ENCODE measurements at regions not wholly inside any gene's neighbourhood (a gene's known extent, or its start where the extent isn't known, plus 50 kb on each side); places are given as distances from the start of the nearest gene placed in this dataset.

DNA sequence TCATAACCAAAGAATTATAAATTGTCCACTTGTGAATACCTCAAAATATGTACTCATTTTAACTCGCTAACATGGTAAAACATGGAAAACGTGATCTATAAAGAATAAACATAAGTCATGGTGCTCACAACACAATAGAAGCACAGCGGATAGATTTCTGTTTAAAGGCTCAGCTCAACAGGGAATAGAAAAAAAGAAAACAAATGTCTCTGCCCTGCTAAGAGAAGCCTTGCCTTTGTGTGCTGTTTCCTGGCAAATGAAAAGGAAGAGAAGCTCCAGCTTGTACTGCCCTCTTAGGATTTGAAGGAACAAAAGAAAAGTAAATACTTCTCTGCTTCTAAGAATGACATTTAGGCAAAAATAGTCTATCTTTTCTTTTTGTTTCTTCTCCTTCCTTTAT, 121.0 kb upstream of the KRR1 start:
- TF ChIP-seq TAF1 (IDR thresholded peaks at IDR 0.05; ENCODE audit: borderline replicate concordance, insufficient read depth, low read length), result no peak
- no peak for TF ChIP-seq SIN3A (IDR thresholded peaks at IDR 0.05; ENCODE audit: borderline replicate concordance, insufficient read depth, low read length)
- TF ChIP-seq FOXP2 (optimal IDR thresholded peaks at IDR 0.05; ENCODE audit: borderline replicate concordance, extremely low read depth, extremely low read length, insufficient read depth), result no peak
- no peak for TF ChIP-seq POLR2AphosphoS5 (IDR thresholded peaks at IDR 0.05; ENCODE audit: low read depth, low read length)

DNA sequence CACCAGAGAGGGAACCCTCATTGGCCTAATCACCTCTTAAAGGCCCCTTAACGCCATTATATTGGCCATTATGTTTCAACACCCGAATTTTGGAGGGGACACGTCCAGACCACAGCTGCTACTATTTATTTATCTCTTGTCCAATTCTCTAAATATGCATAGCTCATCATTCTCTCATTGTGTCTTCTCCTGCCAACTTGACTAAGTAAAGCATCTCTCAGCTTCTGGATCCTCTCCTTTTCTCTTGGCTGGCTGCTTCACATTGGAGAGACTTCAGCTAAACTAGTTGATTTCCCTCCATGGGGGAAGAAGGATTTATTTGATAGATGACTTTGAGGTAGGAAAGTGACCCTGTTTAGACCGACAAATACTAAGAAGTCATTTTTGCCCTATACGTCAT, 120.4 kb upstream of the KRR1 start:
- TF ChIP-seq FOXP2 (optimal IDR thresholded peaks at IDR 0.05; ENCODE audit: borderline replicate concordance, extremely low read depth, extremely low read length, insufficient read depth) (no peak), SIN3A (IDR thresholded peaks at IDR 0.05; ENCODE audit: borderline replicate concordance, insufficient read depth, low read length) (no peak), POLR2AphosphoS5 (IDR thresholded peaks at IDR 0.05; ENCODE audit: low read depth, low read length) (no peak), TAF1 (IDR thresholded peaks at IDR 0.05; ENCODE audit: borderline replicate concordance, insufficient read depth, low read length) (no peak)
- TF ChIP-seq, protein P1, sequence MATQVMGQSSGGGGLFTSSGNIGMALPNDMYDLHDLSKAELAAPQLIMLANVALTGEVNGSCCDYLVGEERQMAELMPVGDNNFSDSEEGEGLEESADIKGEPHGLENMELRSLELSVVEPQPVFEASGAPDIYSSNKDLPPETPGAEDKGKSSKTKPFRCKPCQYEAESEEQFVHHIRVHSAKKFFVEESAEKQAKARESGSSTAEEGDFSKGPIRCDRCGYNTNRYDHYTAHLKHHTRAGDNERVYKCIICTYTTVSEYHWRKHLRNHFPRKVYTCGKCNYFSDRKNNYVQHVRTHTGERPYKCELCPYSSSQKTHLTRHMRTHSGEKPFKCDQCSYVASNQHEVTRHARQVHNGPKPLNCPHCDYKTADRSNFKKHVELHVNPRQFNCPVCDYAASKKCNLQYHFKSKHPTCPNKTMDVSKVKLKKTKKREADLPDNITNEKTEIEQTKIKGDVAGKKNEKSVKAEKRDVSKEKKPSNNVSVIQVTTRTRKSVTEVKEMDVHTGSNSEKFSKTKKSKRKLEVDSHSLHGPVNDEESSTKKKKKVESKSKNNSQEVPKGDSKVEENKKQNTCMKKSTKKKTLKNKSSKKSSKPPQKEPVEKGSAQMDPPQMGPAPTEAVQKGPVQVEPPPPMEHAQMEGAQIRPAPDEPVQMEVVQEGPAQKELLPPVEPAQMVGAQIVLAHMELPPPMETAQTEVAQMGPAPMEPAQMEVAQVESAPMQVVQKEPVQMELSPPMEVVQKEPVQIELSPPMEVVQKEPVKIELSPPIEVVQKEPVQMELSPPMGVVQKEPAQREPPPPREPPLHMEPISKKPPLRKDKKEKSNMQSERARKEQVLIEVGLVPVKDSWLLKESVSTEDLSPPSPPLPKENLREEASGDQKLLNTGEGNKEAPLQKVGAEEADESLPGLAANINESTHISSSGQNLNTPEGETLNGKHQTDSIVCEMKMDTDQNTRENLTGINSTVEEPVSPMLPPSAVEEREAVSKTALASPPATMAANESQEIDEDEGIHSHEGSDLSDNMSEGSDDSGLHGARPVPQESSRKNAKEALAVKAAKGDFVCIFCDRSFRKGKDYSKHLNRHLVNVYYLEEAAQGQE (IDR thresholded peaks at IDR 0.05; ENCODE audit: insufficient read depth in 1 of 2, low read depth in 2 of 2, low read length in 2 of 2), result no peak

DNA sequence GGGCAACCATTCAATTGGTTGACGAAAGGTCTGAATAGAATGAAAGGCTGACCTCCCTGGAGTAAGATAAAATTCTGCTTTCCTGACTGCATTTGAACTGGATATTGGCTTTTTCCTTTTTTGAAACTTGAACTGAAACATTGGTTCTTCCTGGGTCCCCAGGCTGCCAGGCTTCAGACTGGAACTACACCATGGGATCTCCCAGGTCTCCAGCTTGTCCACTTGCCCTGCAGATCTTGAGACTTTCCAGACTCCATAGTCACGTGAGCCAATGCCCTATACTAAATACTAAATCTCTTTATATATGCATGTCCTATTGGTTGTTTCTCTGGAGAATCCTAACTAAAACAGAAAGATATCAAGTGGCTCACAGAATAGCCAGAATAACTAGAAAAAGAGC, 118.7 kb upstream of the KRR1 start:
- TF ChIP-seq POLR2AphosphoS5 (IDR thresholded peaks at IDR 0.05; ENCODE audit: low read depth, low read length) (no peak), FOXP2 (optimal IDR thresholded peaks at IDR 0.05; ENCODE audit: borderline replicate concordance, extremely low read depth, extremely low read length, insufficient read depth) (no peak), SIN3A (IDR thresholded peaks at IDR 0.05; ENCODE audit: borderline replicate concordance, insufficient read depth, low read length) (no peak), TAF1 (IDR thresholded peaks at IDR 0.05; ENCODE audit: borderline replicate concordance, insufficient read depth, low read length) (no peak)
- TF ChIP-seq, protein P1 (IDR thresholded peaks at IDR 0.05; ENCODE audit: insufficient read depth in 1 of 2, low read depth in 2 of 2, low read length in 2 of 2), result no peak

DNA sequence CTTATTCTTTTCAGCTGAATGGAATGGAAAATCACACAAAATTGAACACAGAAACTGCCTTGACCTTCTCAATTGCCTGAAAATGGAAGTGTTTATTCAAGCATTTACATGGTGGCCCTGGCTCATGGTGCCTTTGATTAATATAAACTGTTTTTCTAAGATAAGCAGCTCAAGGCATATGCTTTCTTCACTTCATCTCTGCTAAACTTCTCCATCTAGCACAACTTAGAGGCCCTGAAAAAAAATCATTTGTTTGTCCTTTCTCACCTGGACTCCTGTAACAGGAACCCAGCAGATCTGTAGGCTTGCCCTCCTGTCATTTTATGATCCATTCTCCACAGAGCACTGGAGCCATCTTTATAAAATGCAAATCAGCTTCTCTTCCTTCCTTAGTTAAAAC, 117.5 kb upstream of the KRR1 start:
- TF ChIP-seq FOXP2 (optimal IDR thresholded peaks at IDR 0.05; ENCODE audit: borderline replicate concordance, extremely low read depth, extremely low read length, insufficient read depth) (no peak), SIN3A (IDR thresholded peaks at IDR 0.05; ENCODE audit: borderline replicate concordance, insufficient read depth, low read length) (no peak), TAF1 (IDR thresholded peaks at IDR 0.05; ENCODE audit: borderline replicate concordance, insufficient read depth, low read length) (no peak), POLR2AphosphoS5 (IDR thresholded peaks at IDR 0.05; ENCODE audit: low read depth, low read length) (no peak)
- TF ChIP-seq, protein P1 (IDR thresholded peaks at IDR 0.05; ENCODE audit: insufficient read depth in 1 of 2, low read depth in 2 of 2, low read length in 2 of 2), result no peak

DNA sequence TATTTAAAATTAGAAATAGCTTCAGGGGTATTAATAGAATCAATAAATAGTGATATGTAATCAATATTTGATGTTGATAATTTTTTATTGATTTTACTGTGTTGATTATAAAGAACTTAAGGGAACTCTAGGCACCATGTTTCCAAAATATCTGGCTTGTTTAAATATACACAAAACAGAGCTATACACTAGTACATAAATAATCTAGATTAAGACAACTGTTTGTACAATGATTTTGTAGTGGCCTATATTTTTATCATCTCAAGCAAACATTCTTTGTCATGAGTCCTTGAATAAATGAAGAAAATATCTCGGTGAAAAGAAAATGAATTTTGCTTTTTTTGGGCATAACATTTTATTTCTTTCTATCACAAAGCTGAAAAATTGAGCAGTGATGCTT, 117.1 kb upstream of the KRR1 start:
- TF ChIP-seq SIN3A (IDR thresholded peaks at IDR 0.05; ENCODE audit: borderline replicate concordance, insufficient read depth, low read length) (no peak), POLR2AphosphoS5 (IDR thresholded peaks at IDR 0.05; ENCODE audit: low read depth, low read length) (no peak), TAF1 (IDR thresholded peaks at IDR 0.05; ENCODE audit: borderline replicate concordance, insufficient read depth, low read length) (no peak), FOXP2 (optimal IDR thresholded peaks at IDR 0.05; ENCODE audit: borderline replicate concordance, extremely low read depth, extremely low read length, insufficient read depth) (no peak)
- TF ChIP-seq, protein P1 (IDR thresholded peaks at IDR 0.05; ENCODE audit: insufficient read depth in 1 of 2, low read depth in 2 of 2, low read length in 2 of 2), result no peak

Data from PFSK-1 (cell line).